ENCODE measurements at regions not wholly inside any gene's neighbourhood (a gene's known extent, or its start where the extent isn't known, plus 50 kb on each side); places are given as distances from the start of the nearest gene placed in this dataset.

- no peak for TF ChIP-seq CTCF (IDR thresholded peaks at IDR 0.05; ENCODE audit: extremely low read depth in 1 of 2, insufficient read depth in 1 of 2, low read depth in 1 of 2, low read length in 2 of 2)
- TF ChIP-seq POLR2A (IDR thresholded peaks at IDR 0.05; ENCODE audit: low read depth, low read length) = no peak
- no peak for TF ChIP-seq EZH2 (IDR thresholded peaks at IDR 0.05; ENCODE audit: borderline replicate concordance, low read depth, low read length, severe bottlenecking)
- TF ChIP-seq POLR2AphosphoS5 (IDR thresholded peaks at IDR 0.05; ENCODE audit: insufficient read depth, low read depth, low read length) = no peak
- no peak for TF ChIP-seq FOS (IDR thresholded peaks at IDR 0.05; ENCODE audit: borderline replicate concordance, insufficient read depth, low read length)
- TF ChIP-seq JUN (IDR thresholded peaks at IDR 0.05; ENCODE audit: borderline replicate concordance, insufficient read depth, insufficient read length, low read depth) = no peak
- no peak for TF ChIP-seq MYC (IDR thresholded peaks at IDR 0.05; ENCODE audit: low read depth, low read length)
- no peak for TF ChIP-seq MAX (IDR thresholded peaks at IDR 0.05; ENCODE audit: insufficient read depth, insufficient read length)
- no peak for TF ChIP-seq GATA2 (IDR thresholded peaks at IDR 0.05; ENCODE audit: insufficient read depth, insufficient read length, low read depth, low read length)
Observed at GRCh38 chr14:55834390-55834789, 254.4 kb downstream of the KTN1 start.
